Colonic mucosa (tissue), 4 donors: ENCODE measurements at regions not wholly inside any gene's neighbourhood (a gene's known extent, or its start where the extent isn't known, plus 50 kb on each side); places are given as distances from the start of the nearest gene placed in this dataset.

Source experiments
- DNase-seq: peaks from one replicate; pipeline ENCODE4 v3.0.0-alpha.2; 2020
- H3K27ac ChIP-seq: fragments of 200-600 bp; one replicate; pipeline ENCODE4 v1.8.0; 2021
- H3K27me3 ChIP-seq: fragments of 200-600 bp; one replicate; pipeline ENCODE4 v1.8.0; 2021
- H3K36me3 ChIP-seq: fragments of 200-600 bp; one replicate; pipeline ENCODE4 v1.8.0; 2021
- H3K4me1 ChIP-seq: fragments of 200-600 bp; one replicate; pipeline ENCODE4 v1.8.0; 2021; ENCODE audit warnings: mild to moderate bottlenecking
- H3K4me3 ChIP-seq: fragments of 200-600 bp; one replicate; pipeline ENCODE4 v1.8.0; 2021
- H3K9ac ChIP-seq, 2 donors: one replicate each; pipeline ENCODE4 v1.7.0; 2013; ENCODE audit warnings: control low read depth in 2 of 2, low read depth in 2 of 2, low read length in 2 of 2
- H3K9me3 ChIP-seq: fragments of 200-600 bp; one replicate; pipeline ENCODE4 v1.8.0; 2021
- CTCF ChIP-seq: fragments of 200-600 bp; IDR thresholded peaks from one replicate; pipeline ENCODE4 v1.8.0; 2022; ENCODE audit warnings: antibody characterized with exemption, mild to moderate bottlenecking
- intact Hi-C: fragments of 100-400 bp; cut with DNase I; formaldehyde crosslinking; loops from one replicate; pipeline ENCODE4 v1.14.1; 2022
- donor health status: healthy.
- donor health status: DM: no; HTN: no; CAD: no.
- donor health status: DM: no; HTN: no; CAD: no.

GRCh38 chr2:16060936-16061338 is 120.6 kb downstream of the MYCN start:
- Histone ChIP-seq H3K36me3 (no peaks in the 10 kb centered on the region), H3K9me3 (no peaks in the 10 kb centered on the region), H3K4me1 (no peaks in the 10 kb centered on the region), H3K27ac (no peak overlapping the region), H3K9ac (no peak overlapping the region), H3K27me3 (no peaks in the 10 kb centered on the region), H3K4me3 (no peak overlapping the region)
- intact Hi-C loops: no loop called here
- no peak for TF ChIP-seq CTCF
- DNase-seq: no peak

- Histone ChIP-seq H3K4me3 (no peak overlapping the region), H3K27ac (no peak overlapping the region), H3K27me3 (no peaks in the 10 kb centered on the region), H3K9me3 (no peaks in the 10 kb centered on the region), H3K36me3 (no peaks in the 10 kb centered on the region), H3K9ac (no peak overlapping the region), H3K4me1 (no peaks in the 10 kb centered on the region)
- no peak for DNase-seq
- intact Hi-C loops: no loop called here
- TF ChIP-seq CTCF: no peak
Observed at GRCh38 chr2:16060125-16060935, 120.0 kb downstream of the MYCN start.

- no peak overlapping the region for H3K27ac ChIP-seq
- intact Hi-C loops: no loop called here
- no peak for TF ChIP-seq CTCF
- no peaks in the 10 kb centered on the region for H3K4me1 ChIP-seq
- H3K9me3 ChIP-seq: no peaks in the 10 kb centered on the region
- DNase-seq: no peak
- no peaks in the 10 kb centered on the region for H3K36me3 ChIP-seq
- no peak overlapping the region for H3K4me3 ChIP-seq
- no peak overlapping the region for H3K9ac ChIP-seq
- no peaks in the 10 kb centered on the region for H3K27me3 ChIP-seq
Observed at GRCh38 chr2:16059393-16060016, 119.2 kb downstream of the MYCN start.

- TF ChIP-seq CTCF: no peak
- Histone ChIP-seq H3K36me3 (no peaks in the 10 kb centered on the region), H3K9me3 (no peaks in the 10 kb centered on the region), H3K27me3 (no peaks in the 10 kb centered on the region), H3K9ac (no peak overlapping the region), H3K27ac (no peak overlapping the region), H3K4me1 (no peaks in the 10 kb centered on the region), H3K4me3 (no peak overlapping the region)
- no peak for DNase-seq
- intact Hi-C loops: no loop called here
Observed at GRCh38 chr2:16058747-16059358, 118.5 kb downstream of the MYCN start.

- H3K27ac ChIP-seq: no peak overlapping the region
- H3K36me3 ChIP-seq: no peaks in the 10 kb centered on the region
- no peak overlapping the region for H3K4me3 ChIP-seq
- no peak overlapping the region for H3K9ac ChIP-seq
- H3K9me3 ChIP-seq: no peaks in the 10 kb centered on the region
- TF ChIP-seq CTCF: no peak
- no peaks in the 10 kb centered on the region for H3K27me3 ChIP-seq
- no peak for DNase-seq
- H3K4me1 ChIP-seq: no peaks in the 10 kb centered on the region
- intact Hi-C loops: no loop called here
Observed at GRCh38 chr2:16058256-16058655, 117.9 kb downstream of the MYCN start.
